KMS-11 (cell line): ENCODE measurements at regions not wholly inside any gene's neighbourhood (a gene's known extent, or its start where the extent isn't known, plus 50 kb on each side); places are given as distances from the start of the nearest gene placed in this dataset.

Experiments
- H2AFZ ChIP-seq: fragments of 200-600 bp; sonication (generic); 2 replicates; pipeline ENCODE4 v1.6.1; 2016; ENCODE audit warnings: antibody characterized with exemption, mixed run types, low read depth
- H3K27ac ChIP-seq: fragments of 200-600 bp; sonication (generic); 2 replicates; pipeline ENCODE4 v1.6.1; 2016; ENCODE audit warnings: mild to moderate bottlenecking, mixed run types
- H3K27me3 ChIP-seq: fragments of 200-600 bp; sonication (generic); 2 replicates; pipeline ENCODE4 v1.6.1; 2017; ENCODE audit warnings: mild to moderate bottlenecking, low read depth, mixed run types, moderate library complexity; ENCODE audit not compliant: insufficient read depth
- H3K36me3 ChIP-seq: fragments of 200-600 bp; sonication (generic); 2 replicates; pipeline ENCODE4 v1.6.1; 2017; ENCODE audit warnings: mild to moderate bottlenecking, mixed run types; ENCODE audit not compliant: insufficient read depth
- H3K4me1 ChIP-seq: fragments of 200-600 bp; sonication (generic); 2 replicates; pipeline ENCODE4 v1.6.1; 2016; ENCODE audit warnings: mild to moderate bottlenecking, low read depth, mixed run types; ENCODE audit not compliant: poor library complexity, severe bottlenecking
- H3K4me2 ChIP-seq: fragments of 200-600 bp; sonication (generic); 2 replicates; pipeline ENCODE4 v1.7.0; 2016; ENCODE audit warnings: mild to moderate bottlenecking, mixed run types
- H3K4me3 ChIP-seq: fragments of 200-600 bp; sonication (generic); IDR thresholded peaks from 2 replicates; pipeline ENCODE4 v1.6.1; 2017; ENCODE audit warnings: low read depth, low read length, mixed read lengths; ENCODE audit not compliant: insufficient read depth
- H3K79me2 ChIP-seq: fragments of 200-600 bp; sonication (generic); 2 replicates; pipeline ENCODE4 v1.6.1; 2016; ENCODE audit warnings: low read depth, mixed run types; ENCODE audit not compliant: insufficient read depth
- H3K9ac ChIP-seq: fragments of 200-600 bp; sonication (generic); 2 replicates; pipeline ENCODE4 v1.6.1; 2016; ENCODE audit warnings: mild to moderate bottlenecking, mixed run types
- H4K20me1 ChIP-seq: fragments of 200-600 bp; sonication (generic); 2 replicates; pipeline ENCODE4 v1.6.1; 2016; ENCODE audit warnings: mild to moderate bottlenecking, mixed run types; ENCODE audit not compliant: insufficient read depth
- CTCF ChIP-seq: fragments of 200-600 bp; sonication (generic); conservative IDR thresholded peaks from 2 replicates; pipeline ENCODE4 v1.6.1; 2017; ENCODE audit warnings: low read depth, mild to moderate bottlenecking, antibody characterized with exemption, low read length, moderate library complexity, mixed read lengths

GRCh38 chr3:64890466-64890865, 202.7 kb upstream of the ADAMTS9 start:
- Histone ChIP-seq H3K27me3 (no peaks in the 10 kb centered on the region), H4K20me1 (no peaks in the 10 kb centered on the region), H3K9ac (no peak overlapping the region), H3K79me2 (no peaks in the 10 kb centered on the region), H3K4me1 (no peaks in the 10 kb centered on the region), H3K4me2 (no peak overlapping the region), H3K4me3 (no peak overlapping the region), H3K36me3 (no peaks in the 10 kb centered on the region), H2AFZ (no peak overlapping the region), H3K27ac (no peak overlapping the region)
- TF ChIP-seq CTCF: no peak

GRCh38 chr3:64890006-64890405, 202.2 kb upstream of the ADAMTS9 start:
- Histone ChIP-seq H3K9ac (no peak overlapping the region), H3K4me3 (no peak overlapping the region), H3K4me1 (no peaks in the 10 kb centered on the region), H2AFZ (no peak overlapping the region), H3K79me2 (no peaks in the 10 kb centered on the region), H3K36me3 (no peaks in the 10 kb centered on the region), H3K27me3 (no peaks in the 10 kb centered on the region), H3K27ac (no peak overlapping the region), H4K20me1 (no peaks in the 10 kb centered on the region), H3K4me2 (no peak overlapping the region)
- TF ChIP-seq CTCF: no peak

- H3K79me2 ChIP-seq: no peaks in the 10 kb centered on the region
- no peak for TF ChIP-seq CTCF
- H4K20me1 ChIP-seq: no peaks in the 10 kb centered on the region
- no peak overlapping the region for H3K9ac ChIP-seq
- no peaks in the 10 kb centered on the region for H3K36me3 ChIP-seq
- H3K27me3 ChIP-seq: no peaks in the 10 kb centered on the region
- H3K4me3 ChIP-seq: no peak overlapping the region
- H3K4me2 ChIP-seq: no peak overlapping the region
- H3K4me1 ChIP-seq: no peaks in the 10 kb centered on the region
- H3K27ac ChIP-seq: no peak overlapping the region
- H2AFZ ChIP-seq: no peak overlapping the region
Measured at GRCh38 chr3:64888840-64889392, 201.1 kb upstream of the ADAMTS9 start.

GRCh38 chr3:64888165-64888564, 200.4 kb upstream of the ADAMTS9 start:
- Histone ChIP-seq H3K9ac (no peak overlapping the region), H3K27ac (no peak overlapping the region), H4K20me1 (no peaks in the 10 kb centered on the region), H3K79me2 (no peaks in the 10 kb centered on the region), H3K4me1 (no peaks in the 10 kb centered on the region), H3K27me3 (no peaks in the 10 kb centered on the region), H2AFZ (no peak overlapping the region), H3K4me3 (no peak overlapping the region), H3K36me3 (no peaks in the 10 kb centered on the region), H3K4me2 (no peak overlapping the region)
- TF ChIP-seq CTCF: no peak
